Tibial artery (tissue), 4 donors: ENCODE measurements at regions not wholly inside any gene's neighbourhood (a gene's known extent, or its start where the extent isn't known, plus 50 kb on each side); places are given as distances from the start of the nearest gene placed in this dataset.

ENCODE experiments used
- DNase-seq, 2 donors: peaks; one replicate each; pipeline ENCODE4 v3.0.0-alpha.2; 2019
- H3K27ac ChIP-seq, 2 donors: fragments of 200-600 bp; sonication (generic) in 1 of 2; 1 replicate in 1 of 2; 2 replicates in 1 of 2; pipeline ENCODE4 v1.5.1; 2018 to 2019; ENCODE audit warnings: mild to moderate bottlenecking in 1 of 2
- H3K27me3 ChIP-seq, 2 donors: fragments of 200-600 bp; sonication (generic) in 1 of 2; one replicate each; pipeline versions ENCODE4 v1.5.1 to v1.6.0; 2016 to 2019
- H3K36me3 ChIP-seq, 3 donors: fragments of 200-600 bp; sonication (generic) in 2 of 3; one replicate each; pipeline ENCODE4 v1.5.1; 2016 to 2019; ENCODE audit warnings: mild to moderate bottlenecking in 2 of 3
- H3K4me1 ChIP-seq, 4 donors: fragments of 200-600 bp; sonication (generic) in 2 of 4; 1 replicate in 3 of 4; 2 replicates in 1 of 4; pipeline ENCODE4 v1.5.1; 2016 to 2019
- H3K4me3 ChIP-seq, 2 donors: fragments of 200-600 bp; sonication (generic) in 1 of 2; 1 replicate in 1 of 2; 2 replicates in 1 of 2; pipeline ENCODE4 v1.5.1; 2018 to 2019; ENCODE audit warnings: mild to moderate bottlenecking in 2 of 2
- H3K9me3 ChIP-seq, 3 donors: fragments of 200-600 bp; sonication (generic) in 1 of 3; one replicate each; pipeline ENCODE4 v1.5.1; 2016 to 2019
- CTCF ChIP-seq, 2 experiments: fragments of 200-600 bp in 1 of 2; fragments of 450-650 bp in 1 of 2; IDR thresholded peaks; one replicate each; pipeline ENCODE4 v1.5.1; 2017 to 2019; ENCODE audit warnings: antibody characterized with exemption in 2 of 2, mild to moderate bottlenecking in 1 of 2, moderate library complexity in 1 of 2
- intact Hi-C: fragments of 100-400 bp; cut with DNase I; formaldehyde crosslinking; loops from one replicate; pipeline ENCODE4 v1.15.0; 2023; ENCODE audit warnings: low total_unique reads

- Histone ChIP-seq H3K9me3 (no peaks in the 10 kb centered on the region), H3K27me3 (no peaks in the 10 kb centered on the region), H3K4me3 (no peak overlapping the region), H3K4me1 (peaks cover 0 to 31% (median 7%) of the 10 kb centered on the region in 4 donors), H3K36me3 (no peaks in the 10 kb centered on the region), H3K27ac (peak overlapping the region; percentile 13 to 33)
- intact Hi-C loops: no loop called here
- TF ChIP-seq CTCF (IDR thresholded peaks at IDR 0.05): no peak
- DNase-seq: no peak
Observed at GRCh38 chr6:163712566-163712961, 298.0 kb downstream of the QKI start.

GRCh38 chr6:163711615-163712565, 297.4 kb downstream of the QKI start:
- Histone ChIP-seq H3K4me1 (peaks cover 0 to 38% (median 11%) of the 10 kb centered on the region in 4 donors), H3K27me3 (no peaks in the 10 kb centered on the region), H3K36me3 (no peaks in the 10 kb centered on the region), H3K4me3 (no peak overlapping the region), H3K9me3 (no peaks in the 10 kb centered on the region), H3K27ac (peak overlapping the region; percentile 13 to 33)
- intact Hi-C loops: no loop called here
- DNase-seq: peak; percentile 87 to 89
- no peak for TF ChIP-seq CTCF (IDR thresholded peaks at IDR 0.05)

GRCh38 chr6:163710532-163711470, 296.3 kb downstream of the QKI start:
- no peaks in the 10 kb centered on the region for H3K9me3 ChIP-seq
- H3K4me1 ChIP-seq: peaks cover 0 to 39% (median 12%) of the 10 kb centered on the region in 4 donors
- H3K27ac ChIP-seq: peak overlapping the region in 1 of 2 donors; percentile 31
- no peaks in the 10 kb centered on the region for H3K36me3 ChIP-seq
- no peak overlapping the region for H3K4me3 ChIP-seq
- DNase-seq: peak in 1 of 2 donors; percentile 44
- intact Hi-C loops: no loop called here
- no peak for TF ChIP-seq CTCF (IDR thresholded peaks at IDR 0.05)
- H3K27me3 ChIP-seq: no peaks in the 10 kb centered on the region

- H3K4me3 ChIP-seq: no peak overlapping the region
- H3K27me3 ChIP-seq: no peaks in the 10 kb centered on the region
- no peaks in the 10 kb centered on the region for H3K9me3 ChIP-seq
- TF ChIP-seq CTCF (IDR thresholded peaks at IDR 0.05): no peak
- no peaks in the 10 kb centered on the region for H3K36me3 ChIP-seq
- no peak for DNase-seq
- peak overlapping the region in 1 of 2 donors; percentile 31 for H3K27ac ChIP-seq
- intact Hi-C loops: no loop called here
- H3K4me1 ChIP-seq: peaks cover 0 to 39% (median 12%) of the 10 kb centered on the region in 4 donors
Observed at GRCh38 chr6:163709693-163710092, 295.2 kb downstream of the QKI start.

- Histone ChIP-seq H3K27me3 (no peaks in the 10 kb centered on the region), H3K27ac (no peak overlapping the region), H3K4me3 (no peak overlapping the region), H3K4me1 (peaks cover 0 to 39% (median 12%) of the 10 kb centered on the region in 4 donors), H3K9me3 (no peaks in the 10 kb centered on the region), H3K36me3 (no peaks in the 10 kb centered on the region)
- DNase-seq: no peak
- no peak for TF ChIP-seq CTCF (IDR thresholded peaks at IDR 0.05)
- intact Hi-C loops: no loop called here
Observed at GRCh38 chr6:163709255-163709654, 294.7 kb downstream of the QKI start.
